Activated T-cell treated with anti-CD3 and anti-CD28 coated beads, Interleukin-2, amount 50 U/mL, for 24 hours (primary cell): ENCODE measurements at regions not wholly inside any gene's neighbourhood (a gene's known extent, or its start where the extent isn't known, plus 50 kb on each side); places are given as distances from the start of the nearest gene placed in this dataset.
"Not testable (repeated sequence)": the region's sequence is repeated elsewhere in the genome, so short reads cannot be mapped to it uniquely, and the experiment has no call there.

ENCODE experiments used
- DNase-seq: peaks from one replicate; pipeline ENCODE4 v3.0.0-alpha.2; 2020
- H3K27ac Mint-ChIP-seq: 2 replicates; pipeline ENCODE4 v1.8.0; 2020; ENCODE audit warnings: mild to moderate bottlenecking, mixed read lengths
- H3K27me3 Mint-ChIP-seq: 2 replicates; pipeline ENCODE4 v1.8.0; 2020; ENCODE audit warnings: mixed read lengths
- H3K36me3 Mint-ChIP-seq: 2 replicates; pipeline ENCODE4 v1.8.0; 2020; ENCODE audit warnings: low read depth, mixed read lengths
- H3K4me1 Mint-ChIP-seq: 2 replicates; pipeline ENCODE4 v1.8.0; 2020; ENCODE audit warnings: low read depth, mixed read lengths
- H3K4me3 Mint-ChIP-seq: 2 replicates; pipeline ENCODE4 v1.8.0; 2020; ENCODE audit warnings: mild to moderate bottlenecking, moderate library complexity, mixed read lengths
- H3K9me3 Mint-ChIP-seq: 2 replicates; pipeline ENCODE4 v1.8.0; 2020; ENCODE audit warnings: mixed read lengths

DNA sequence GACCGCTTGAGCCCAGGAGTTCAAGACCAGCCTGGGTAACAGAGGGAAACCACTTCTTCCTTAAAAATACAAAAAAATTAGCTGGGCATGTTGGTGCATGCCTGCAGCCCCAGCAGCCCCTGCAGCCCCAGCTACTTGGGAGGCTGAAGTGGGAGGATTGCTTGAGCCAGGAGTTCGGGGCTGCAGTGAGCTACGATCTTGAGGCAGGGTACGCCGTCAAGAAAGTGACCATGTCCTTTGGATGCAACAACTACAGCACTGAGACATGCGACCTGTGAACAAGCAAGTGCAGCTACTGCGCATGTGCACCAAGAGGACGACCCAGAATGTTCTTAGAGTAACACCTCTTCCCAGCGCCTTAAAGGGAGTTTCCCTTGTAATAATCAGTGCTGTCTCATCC, 66.6 kb upstream of the ZNF479 start:
- Mint-ChIP-seq H3K4me3 (no peak overlapping the region), H3K4me1 (no peaks in the 10 kb centered on the region), H3K27me3 (no peaks in the 10 kb centered on the region), H3K27ac (no peak overlapping the region), H3K9me3 (peaks cover 4% of the 10 kb centered on the region), H3K36me3 (no peaks in the 10 kb centered on the region)
- no peak for DNase-seq

DNA sequence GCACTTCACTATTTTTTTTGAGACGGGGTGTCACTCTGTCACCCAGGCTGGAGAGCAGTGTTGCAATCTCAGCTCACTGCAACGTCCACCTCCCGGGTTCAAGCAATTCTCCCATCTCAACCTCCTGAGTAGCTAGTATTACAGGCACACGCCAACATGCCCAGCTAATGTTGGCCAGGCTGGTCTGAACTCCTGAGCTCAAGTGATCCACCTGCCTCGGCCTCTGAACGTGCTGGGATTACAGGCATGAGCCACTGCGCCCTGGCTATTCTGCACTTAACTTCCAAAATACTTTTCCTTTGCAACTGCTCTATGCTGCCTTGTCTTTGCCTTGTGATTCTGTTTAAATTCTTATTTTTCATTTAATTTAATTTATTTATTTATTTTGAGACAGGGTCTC, 67.0 kb upstream of the ZNF479 start:
- Mint-ChIP-seq H3K27me3 (no peaks in the 10 kb centered on the region), H3K4me1 (no peaks in the 10 kb centered on the region), H3K27ac (no peak overlapping the region), H3K9me3 (peaks cover 6% of the 10 kb centered on the region), H3K4me3 (no peak overlapping the region), H3K36me3 (no peaks in the 10 kb centered on the region)
- DNase-seq, result no peak

DNA sequence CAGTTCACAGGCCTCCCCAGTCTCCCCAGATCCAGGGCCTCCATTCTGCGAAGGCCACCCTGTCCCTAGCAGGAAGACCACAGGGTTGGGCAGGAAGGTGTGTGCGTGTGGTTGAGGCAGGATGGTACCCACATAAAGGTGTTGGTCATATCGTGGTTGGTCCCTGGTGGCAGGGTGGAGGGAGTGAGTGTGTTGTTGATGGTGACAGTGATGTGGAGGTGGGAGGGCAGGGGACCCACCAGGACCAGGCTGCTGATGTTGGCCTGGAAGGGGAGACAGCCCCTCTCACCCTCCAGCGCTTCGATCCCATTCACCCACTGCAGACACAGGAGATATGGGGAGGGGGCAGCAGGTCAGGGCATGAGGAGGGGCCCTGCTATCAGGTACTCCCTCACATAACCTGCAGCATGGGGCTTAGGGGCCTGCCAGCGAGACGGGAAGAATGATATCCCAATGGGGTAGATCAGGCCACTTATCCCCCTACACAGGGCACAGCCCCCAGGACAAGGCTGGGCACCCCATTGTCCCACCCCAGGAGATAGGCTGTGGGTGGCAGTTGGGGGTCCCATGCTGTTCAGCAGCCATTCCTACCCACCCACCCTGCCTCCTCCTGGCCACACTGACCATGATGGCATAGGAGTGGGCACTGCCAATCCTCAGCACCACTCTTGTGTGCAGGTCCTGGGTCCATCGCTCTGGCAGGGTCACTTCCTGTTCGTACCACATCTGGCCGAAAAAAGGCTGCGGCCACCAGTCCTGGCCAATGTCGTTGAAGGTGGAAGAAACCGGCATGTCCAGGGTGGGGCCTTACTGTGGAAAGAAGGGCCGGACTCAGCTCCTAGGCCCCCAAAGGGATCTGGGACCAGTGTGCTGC, 69.0 kb upstream of the ZNF479 start:
- Mint-ChIP-seq H3K9me3 (peaks cover 11% of the 10 kb centered on the region), H3K27me3 (no peaks in the 10 kb centered on the region), H3K4me1 (no peaks in the 10 kb centered on the region), H3K36me3 (no peaks in the 10 kb centered on the region), H3K27ac (no peak overlapping the region), H3K4me3 (no peak overlapping the region)
- DNase-seq, result no peak

DNA sequence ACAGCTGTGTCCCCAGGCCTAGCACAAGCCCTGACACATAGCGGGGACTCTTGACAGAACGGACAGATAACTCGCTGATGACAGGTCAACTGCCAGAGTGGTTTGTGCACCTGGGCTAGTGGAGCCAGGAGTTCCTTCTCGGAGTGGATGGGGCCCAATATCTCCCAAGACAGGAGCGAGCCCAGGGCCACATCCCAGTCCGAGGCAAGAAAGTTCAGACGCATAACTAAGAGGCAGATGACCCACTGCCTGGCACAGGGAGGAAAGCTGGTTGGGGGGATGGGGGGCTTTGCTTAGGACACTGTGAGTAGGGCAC, 69.6 kb upstream of the ZNF479 start:
- Mint-ChIP-seq H3K4me3 (no peak overlapping the region), H3K36me3 (no peaks in the 10 kb centered on the region), H3K4me1 (no peaks in the 10 kb centered on the region), H3K27me3 (no peaks in the 10 kb centered on the region), H3K9me3 (peaks cover 11% of the 10 kb centered on the region), H3K27ac (no peak overlapping the region)
- DNase-seq, result no peak

DNA sequence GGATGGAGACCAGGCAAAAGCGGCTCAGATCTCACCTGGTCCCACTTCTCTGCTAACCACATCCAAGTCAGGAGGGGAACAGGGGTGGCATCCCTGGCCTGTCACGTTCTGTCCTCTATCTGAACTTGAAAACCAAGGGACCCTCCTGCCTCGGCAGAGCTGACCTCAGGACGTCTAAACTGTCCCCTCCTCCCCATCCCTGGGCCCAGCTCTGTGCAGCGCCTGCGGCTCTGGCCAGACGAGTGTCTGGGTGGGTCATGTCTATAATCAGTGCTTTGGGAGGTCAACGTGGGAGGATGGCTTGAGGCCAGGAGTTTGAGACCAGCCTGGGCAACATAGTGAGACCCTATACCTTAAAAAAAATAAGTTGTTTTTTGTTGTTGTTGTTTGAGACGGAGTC, 70.0 kb upstream of the ZNF479 start:
- Mint-ChIP-seq H3K4me3 (no peak overlapping the region), H3K27me3 (no peaks in the 10 kb centered on the region), H3K36me3 (no peaks in the 10 kb centered on the region), H3K4me1 (no peaks in the 10 kb centered on the region), H3K9me3 (peaks cover 11% of the 10 kb centered on the region), H3K27ac (no peak overlapping the region)
- DNase-seq, result no peak

DNA sequence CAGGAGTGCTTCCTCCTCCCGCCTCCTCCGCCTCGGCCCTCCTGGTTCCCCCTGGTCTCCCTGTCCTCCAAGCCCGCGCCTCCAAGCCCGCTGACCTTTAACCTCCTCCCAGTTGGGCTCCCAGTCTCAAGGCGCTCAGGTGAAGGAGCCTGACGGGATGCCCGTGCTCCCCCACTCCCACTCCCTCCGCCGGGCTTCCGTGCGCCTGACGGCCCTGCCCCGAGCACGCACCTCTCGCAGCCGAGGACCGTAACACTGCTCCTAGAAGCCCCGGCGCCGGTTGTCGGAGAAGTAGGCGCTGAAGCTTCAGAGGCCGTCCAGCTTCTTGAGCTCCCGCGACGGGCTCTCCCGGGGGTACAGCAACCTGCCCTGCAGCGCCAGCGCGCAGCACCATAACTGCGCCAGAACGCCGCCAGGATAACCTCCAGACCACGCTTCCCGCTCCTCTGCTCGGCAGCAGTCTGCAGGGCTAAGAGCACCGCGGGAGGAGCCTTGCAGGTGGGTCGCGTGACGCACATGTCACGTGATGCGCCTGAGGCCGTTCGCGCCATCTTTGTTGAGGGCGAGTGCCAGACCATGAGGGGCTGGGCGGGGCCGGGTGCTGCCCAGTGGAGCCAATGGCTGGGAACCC, 71.0 kb upstream of the ZNF479 start:
- H3K36me3 Mint-ChIP-seq, result no peaks in the 10 kb centered on the region
- H3K27ac Mint-ChIP-seq, result no peak overlapping the region
- peaks cover 17% of the 10 kb centered on the region for H3K9me3 Mint-ChIP-seq
- H3K4me3 Mint-ChIP-seq, result no peak overlapping the region
- no peaks in the 10 kb centered on the region for H3K4me1 Mint-ChIP-seq
- no peaks in the 10 kb centered on the region for H3K27me3 Mint-ChIP-seq
- DNase-seq, result no peak

DNA sequence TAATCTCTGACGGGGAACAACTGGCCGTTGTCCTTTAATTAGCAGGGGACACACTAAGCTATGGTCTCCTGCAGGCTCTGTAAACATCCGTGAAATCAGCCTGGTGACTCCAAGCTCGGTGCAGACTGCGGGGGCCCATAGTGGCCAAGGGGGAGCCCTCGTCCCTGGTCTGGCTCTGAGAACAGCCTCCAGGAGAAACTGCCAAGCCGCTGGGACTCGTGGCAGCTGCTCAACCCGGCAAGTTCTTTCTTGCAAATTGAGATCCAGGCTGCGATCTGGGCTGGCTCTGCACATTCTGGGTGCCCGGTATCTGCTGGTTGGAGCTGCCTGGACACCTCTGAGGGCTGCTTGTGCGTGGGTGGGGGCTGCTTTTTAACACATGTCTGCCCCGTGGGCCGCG, 71.6 kb upstream of the ZNF479 start:
- H3K27me3 Mint-ChIP-seq, H3K4me1 Mint-ChIP-seq, DNase-seq, H3K36me3 Mint-ChIP-seq, H3K27ac Mint-ChIP-seq, H3K4me3 Mint-ChIP-seq: not testable (repeated sequence)
- H3K9me3 Mint-ChIP-seq, result peaks cover 21% of the 10 kb centered on the region

DNA sequence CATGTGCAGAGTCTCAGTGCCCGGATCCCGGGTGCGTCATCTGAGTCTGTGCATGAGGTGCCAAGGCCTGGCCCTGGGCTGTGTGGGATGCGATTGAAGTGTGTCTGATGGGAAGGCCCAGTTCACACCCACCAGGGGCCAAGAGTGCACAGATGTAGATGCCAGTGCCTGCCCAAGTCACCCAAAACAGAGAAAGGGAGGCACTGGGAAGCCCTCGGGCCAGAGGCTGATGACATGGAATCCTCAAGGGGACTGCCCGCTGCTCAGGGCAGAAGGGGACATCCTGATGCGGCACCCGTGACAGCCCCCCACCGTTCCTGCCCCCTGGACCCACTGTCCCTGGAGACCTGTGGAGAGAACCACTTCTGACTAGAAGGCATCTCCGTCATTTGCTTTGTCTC, 72.2 kb upstream of the ZNF479 start:
- no peak overlapping the region for H3K27ac Mint-ChIP-seq
- H3K27me3 Mint-ChIP-seq, result no peaks in the 10 kb centered on the region
- no peak for DNase-seq
- H3K4me3 Mint-ChIP-seq, result no peak overlapping the region
- H3K4me1 Mint-ChIP-seq, result no peaks in the 10 kb centered on the region
- peaks cover 24% of the 10 kb centered on the region for H3K9me3 Mint-ChIP-seq
- H3K36me3 Mint-ChIP-seq, result no peaks in the 10 kb centered on the region

DNA sequence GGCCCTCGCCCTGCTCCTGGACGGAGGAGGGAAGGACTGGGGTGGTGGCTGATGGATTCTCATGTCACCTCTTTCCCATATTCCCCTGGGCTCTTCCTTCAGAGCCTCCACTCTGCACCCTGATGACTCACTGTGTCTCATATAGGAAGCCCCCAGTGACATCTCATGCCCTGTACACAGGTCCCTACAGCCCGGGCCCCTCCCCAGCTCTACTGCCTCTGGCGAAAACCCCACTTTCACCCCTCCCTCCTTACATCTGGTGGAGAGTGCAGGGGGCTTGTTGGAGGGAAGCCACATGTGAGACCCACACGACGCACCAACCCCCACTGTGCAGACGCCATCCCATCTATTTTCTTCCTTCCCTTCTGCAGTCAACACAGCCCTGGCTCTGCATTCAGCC, 72.8 kb upstream of the ZNF479 start:
- Mint-ChIP-seq H3K9me3 (peaks cover 26% of the 10 kb centered on the region), H3K36me3 (no peaks in the 10 kb centered on the region), H3K27ac (no peak overlapping the region), H3K27me3 (no peaks in the 10 kb centered on the region), H3K4me1 (no peaks in the 10 kb centered on the region), H3K4me3 (no peak overlapping the region)
- DNase-seq, result no peak

DNA sequence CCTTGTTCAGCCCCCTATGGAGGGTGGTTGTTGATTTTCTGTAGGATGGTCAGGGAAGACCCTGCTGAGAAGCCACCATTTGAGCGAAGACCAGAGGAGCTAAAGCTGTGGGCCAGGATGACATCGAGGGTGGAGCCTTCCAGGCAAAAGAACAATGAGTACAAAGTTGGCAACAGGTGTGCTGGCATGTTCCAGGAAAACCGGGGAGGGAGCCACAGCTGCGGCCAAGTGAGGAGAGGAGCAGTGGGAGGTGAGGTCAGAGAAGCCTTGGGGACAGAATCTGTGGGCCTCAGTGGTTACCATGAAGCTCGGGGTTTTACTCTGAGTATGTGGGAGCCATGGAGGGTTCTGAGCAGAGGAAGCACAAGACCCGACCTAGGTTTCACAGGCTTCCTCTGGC, 75.6 kb upstream of the ZNF479 start:
- H3K9me3 Mint-ChIP-seq, result peaks cover 25% of the 10 kb centered on the region
- no peaks in the 10 kb centered on the region for H3K36me3 Mint-ChIP-seq
- H3K4me1 Mint-ChIP-seq, result no peaks in the 10 kb centered on the region
- H3K27ac Mint-ChIP-seq, result no peak overlapping the region
- H3K27me3 Mint-ChIP-seq, result no peaks in the 10 kb centered on the region
- no peak for DNase-seq
- H3K4me3 Mint-ChIP-seq, result no peak overlapping the region

DNA sequence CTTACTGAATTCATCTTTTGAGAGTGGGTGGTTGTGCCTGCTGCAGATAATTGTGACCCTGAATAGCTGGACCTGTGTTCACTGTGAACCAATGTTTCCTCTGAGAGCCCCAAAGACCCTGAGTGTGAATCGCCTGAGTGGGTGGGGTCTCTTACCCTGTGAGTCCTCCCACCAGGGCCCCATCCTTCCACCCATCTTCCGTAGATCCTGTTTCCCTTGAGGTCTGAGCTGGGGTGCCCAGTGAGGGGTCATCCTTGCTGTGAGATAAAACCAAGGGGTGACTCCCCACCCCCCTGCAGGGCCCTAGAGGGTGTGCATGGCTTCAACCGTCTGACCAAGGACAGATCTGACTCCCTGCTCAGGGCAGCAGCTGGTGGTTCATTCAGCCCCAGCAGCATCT, 78.0 kb upstream of the ZNF479 start:
- no peaks in the 10 kb centered on the region for H3K4me1 Mint-ChIP-seq
- DNase-seq, result no peak
- H3K36me3 Mint-ChIP-seq, result no peaks in the 10 kb centered on the region
- peaks cover 32% of the 10 kb centered on the region for H3K9me3 Mint-ChIP-seq
- H3K27me3 Mint-ChIP-seq, result no peaks in the 10 kb centered on the region
- H3K4me3 Mint-ChIP-seq, result no peak overlapping the region
- no peak overlapping the region for H3K27ac Mint-ChIP-seq

DNA sequence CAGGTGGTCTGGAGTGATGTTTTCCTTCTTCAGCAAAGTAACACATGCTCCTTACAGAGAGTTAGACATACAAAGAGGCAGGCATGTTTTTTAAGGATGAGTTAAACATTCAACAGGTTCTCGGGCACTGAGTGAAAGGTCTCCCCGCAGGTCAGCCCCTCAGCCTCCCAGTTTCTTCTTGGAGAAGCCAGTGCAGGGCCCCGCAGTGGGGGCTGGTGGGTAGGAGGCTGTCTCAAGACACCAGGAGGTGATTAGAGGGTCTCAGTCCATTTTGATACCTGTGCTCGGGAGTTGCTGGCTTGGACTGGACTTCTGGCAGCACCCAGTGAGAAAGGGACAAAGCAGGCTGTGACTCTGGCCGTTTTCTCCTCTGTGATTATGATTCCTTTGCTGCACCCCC, 78.6 kb upstream of the ZNF479 start:
- Mint-ChIP-seq H3K36me3 (no peaks in the 10 kb centered on the region), H3K27me3 (no peaks in the 10 kb centered on the region), H3K4me1 (no peaks in the 10 kb centered on the region), H3K4me3 (no peak overlapping the region), H3K27ac (no peak overlapping the region), H3K9me3 (peaks cover 36% of the 10 kb centered on the region)
- no peak for DNase-seq

DNA sequence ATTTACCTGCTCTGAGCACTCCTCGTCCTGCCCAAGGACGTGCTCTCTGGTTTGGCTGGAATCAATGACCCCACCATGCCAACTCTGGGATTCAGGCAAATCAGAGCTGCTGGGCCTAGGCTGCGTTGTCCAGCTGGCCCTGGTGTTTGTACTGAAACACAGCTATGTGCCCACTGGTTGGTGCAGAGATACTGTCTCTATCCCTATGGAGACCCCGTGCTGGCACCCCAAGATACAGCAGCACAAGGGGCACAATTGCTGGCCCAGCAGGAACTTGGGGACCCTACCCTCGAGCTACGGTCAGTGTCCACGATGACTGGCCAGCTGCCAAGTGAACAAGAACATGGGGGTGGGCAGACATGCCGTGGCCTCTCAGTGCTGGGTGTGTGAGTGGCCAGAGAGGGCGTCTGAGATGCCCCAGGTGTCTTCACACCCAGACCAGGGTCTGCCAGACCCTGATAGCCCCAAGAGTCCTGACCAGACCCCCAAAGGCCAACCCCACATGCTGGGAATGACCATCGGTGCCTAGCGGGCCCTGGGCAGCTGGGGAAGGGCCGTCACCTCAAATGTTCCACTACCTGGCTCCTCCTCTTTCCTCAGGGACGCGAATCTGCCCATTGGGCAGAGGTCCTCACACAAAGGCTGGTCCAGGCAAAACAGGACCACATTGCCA, 79.3 kb upstream of the ZNF479 start:
- H3K4me1 Mint-ChIP-seq, result no peaks in the 10 kb centered on the region
- H3K27ac Mint-ChIP-seq, result no peak overlapping the region
- H3K36me3 Mint-ChIP-seq, result peaks cover 4% of the 10 kb centered on the region
- DNase-seq, result no peak
- no peak overlapping the region for H3K4me3 Mint-ChIP-seq
- no peaks in the 10 kb centered on the region for H3K27me3 Mint-ChIP-seq
- peaks cover 40% of the 10 kb centered on the region for H3K9me3 Mint-ChIP-seq

DNA sequence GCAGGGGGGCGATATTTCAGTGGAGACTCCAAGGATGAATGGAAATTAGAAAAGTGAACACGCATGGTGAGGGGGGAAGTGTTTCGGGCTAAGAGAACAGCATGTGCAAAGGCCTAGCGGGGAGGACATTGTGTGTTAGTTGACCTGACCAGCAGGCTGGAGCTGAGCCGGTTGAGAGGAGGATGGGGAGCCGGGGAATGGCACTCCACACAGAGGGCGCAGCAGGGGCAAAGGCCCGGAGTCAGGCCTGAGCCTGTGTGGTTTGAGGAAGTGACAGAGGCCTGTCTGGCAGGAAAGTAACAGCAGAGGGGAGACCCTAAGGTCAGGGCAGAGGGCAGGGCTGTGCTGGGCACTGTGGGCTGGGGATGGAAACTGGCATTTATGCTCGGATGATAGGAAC, 83.2 kb upstream of the ZNF479 start:
- Mint-ChIP-seq H3K4me1 (no peaks in the 10 kb centered on the region), H3K4me3 (no peak overlapping the region), H3K9me3 (peaks cover 59% of the 10 kb centered on the region), H3K27me3 (no peaks in the 10 kb centered on the region), H3K36me3 (peaks cover 13% of the 10 kb centered on the region), H3K27ac (no peak overlapping the region)
- DNase-seq, result no peak

DNA sequence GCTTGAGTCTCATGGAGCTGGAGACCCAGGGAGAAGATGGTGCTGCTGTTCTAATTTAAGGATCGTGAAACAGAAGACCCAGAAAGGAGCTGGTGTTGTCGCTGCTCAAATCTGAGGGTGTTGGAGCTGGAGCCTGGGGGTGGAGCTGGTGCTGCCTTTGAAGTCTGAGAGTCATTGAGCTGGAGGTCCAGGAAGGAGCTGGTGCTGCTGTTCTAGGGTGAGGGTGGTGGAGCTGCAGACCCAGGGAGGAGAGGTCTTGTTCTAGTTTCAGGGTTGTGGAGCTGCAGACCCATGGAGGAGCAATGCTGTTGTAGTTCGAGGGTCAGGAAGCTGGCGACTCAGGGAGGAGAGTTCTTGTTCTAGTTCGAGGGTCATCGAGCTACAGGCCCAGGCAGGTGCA, 84.1 kb upstream of the ZNF479 start:
- H3K9me3 Mint-ChIP-seq, result peaks cover 67% of the 10 kb centered on the region
- H3K4me3 Mint-ChIP-seq, result no peak overlapping the region
- no peak overlapping the region for H3K27ac Mint-ChIP-seq
- H3K27me3 Mint-ChIP-seq, result no peaks in the 10 kb centered on the region
- no peak for DNase-seq
- H3K4me1 Mint-ChIP-seq, result no peaks in the 10 kb centered on the region
- peaks cover 15% of the 10 kb centered on the region for H3K36me3 Mint-ChIP-seq
